GM19351 (cell line): ENCODE measurements at regions not wholly inside any gene's neighbourhood (a gene's known extent, or its start where the extent isn't known, plus 50 kb on each side); places are given as distances from the start of the nearest gene placed in this dataset.
"Not testable (repeated sequence)": the region's sequence is repeated elsewhere in the genome, so short reads cannot be mapped to it uniquely, and the experiment has no call there.

Experiments
- ATAC-seq: cut with Tn5 transposase; IDR thresholded peaks from one replicate; pipeline ENCODE4 v1.9.1; 2021; ENCODE audit warnings: mild to moderate bottlenecking, moderate library complexity; ENCODE audit not compliant: unreplicated experiment

- no peak for ATAC-seq
Measured at GRCh38 chr19:31525610-31526147, 176.4 kb upstream of the TSHZ3 start.

GRCh38 chr19:31527443-31527842, 178.2 kb upstream of the TSHZ3 start:
- no peak for ATAC-seq

- no peak for ATAC-seq
Measured at GRCh38 chr19:31528261-31528660, 179.0 kb upstream of the TSHZ3 start.

GRCh38 chr19:31529121-31529520, 179.9 kb upstream of the TSHZ3 start:
- ATAC-seq = no peak

- no peak for ATAC-seq
Measured at GRCh38 chr19:31530781-31531180, 181.5 kb upstream of the TSHZ3 start.

GRCh38 chr19:31531326-31531725, 182.1 kb upstream of the TSHZ3 start:
- ATAC-seq = no peak

- ATAC-seq = no peak
Measured at GRCh38 chr19:31532034-31532433, 182.8 kb upstream of the TSHZ3 start.

GRCh38 chr19:31533114-31533513, 183.9 kb upstream of the TSHZ3 start:
- ATAC-seq = no peak

GRCh38 chr19:31534231-31534630, 185.0 kb upstream of the TSHZ3 start:
- ATAC-seq = no peak

- no peak for ATAC-seq
Measured at GRCh38 chr19:31534786-31535657, 185.8 kb upstream of the TSHZ3 start.

GRCh38 chr19:31535691-31536460, 186.6 kb upstream of the TSHZ3 start:
- ATAC-seq = no peak

GRCh38 chr19:31537136-31537535, 187.9 kb upstream of the TSHZ3 start:
- ATAC-seq = no peak

GRCh38 chr19:31537902-31538301, 188.7 kb upstream of the TSHZ3 start:
- ATAC-seq = not testable (repeated sequence)

- ATAC-seq = no peak
Measured at GRCh38 chr19:31538879-31539278, 189.6 kb upstream of the TSHZ3 start.

GRCh38 chr19:31539386-31539785, 190.2 kb upstream of the TSHZ3 start:
- no peak for ATAC-seq

GRCh38 chr19:31541396-31541795, 192.2 kb upstream of the TSHZ3 start:
- no peak for ATAC-seq

GRCh38 chr19:31543456-31543855, 194.2 kb upstream of the TSHZ3 start:
- no peak for ATAC-seq

- ATAC-seq = no peak
Measured at GRCh38 chr19:31545777-31546176, 196.5 kb upstream of the TSHZ3 start.

GRCh38 chr19:31546205-31546960, 197.1 kb upstream of the TSHZ3 start:
- ATAC-seq = no peak

GRCh38 chr19:31548941-31549340, 199.7 kb upstream of the TSHZ3 start:
- no peak for ATAC-seq
